ENCODE measurements at regions not wholly inside any gene's neighbourhood (a gene's known extent, or its start where the extent isn't known, plus 50 kb on each side); places are given as distances from the start of the nearest gene placed in this dataset.

GRCh38 chr9:134496413-134497282 is 145.0 kb upstream of the COL5A1 start:
- whole genome bisulfite sequencing, 2 experiments (ENCODE audit: extremely low coverage in 1 of 2, insufficient coverage in 1 of 2, insufficient read length in 1 of 2, insufficient replicate concordance in 2 of 2, low coverage in 1 of 2, low lambda C conversion rate in 2 of 2, missing lambda C conversion rate in 1 of 2): 93% methylated on average over 29 of the region's 29 CpGs; no CpG with 5 or more reads in 1 of the 2 experiments
- Histone ChIP-seq H4K20me1 (replicated peaks in 1 of 2; ENCODE audit: control insufficient read depth in 1 of 2, insufficient read depth in 2 of 2, low read length in 2 of 2) (no peaks in the 10 kb centered on the region), H3K9me3 (ENCODE audit: insufficient read depth in 2 of 2, low read depth in 1 of 2, low read length in 1 of 2) (no peaks in the 10 kb centered on the region; a peak in 1 of 4 replicates), H3K9ac (replicated peaks in 1 of 4; ENCODE audit: extremely low read depth in 1 of 4, low read depth in 3 of 4, low read length in 3 of 4) (no peak overlapping the region), H2AFZ (ENCODE audit: low read length) (no peak overlapping the region), H2BK20ac (ENCODE audit: low read length) (no peak overlapping the region), H3K56ac (replicated peaks; ENCODE audit: insufficient read length, low read depth, low read length) (no peak overlapping the region), H2BK120ac (replicated peaks; ENCODE audit: low read depth, low read length) (no peak overlapping the region), H3K36me3 (ENCODE audit: control insufficient read depth in 2 of 4, insufficient read depth in 4 of 4, low read length in 3 of 4) (no peaks in the 10 kb centered on the region), H3K79me1 (ENCODE audit: low read depth, low read length) (no peaks in the 10 kb centered on the region), H2AK5ac (ENCODE audit: low read depth, low read length) (no peak overlapping the region), H3K18ac (ENCODE audit: extremely low read depth, low read length) (no peak overlapping the region), H3K79me2 (ENCODE audit: control insufficient read depth in 1 of 2, insufficient read depth in 2 of 2, low read length in 2 of 2) (no peaks in the 10 kb centered on the region), H3K4me3 (ENCODE audit: extremely low read depth in 1 of 4, insufficient read depth in 2 of 4, low read depth in 3 of 4, low read length in 4 of 4) (no peak overlapping the region), H2BK5ac (ENCODE audit: low read depth, low read length) (no peak overlapping the region), H3K4me1 (replicated peaks in 1 of 4; ENCODE audit: control insufficient read depth in 3 of 4, insufficient read depth in 4 of 4, low read length in 3 of 4) (peaks cover 0 to 5% (median 0%) of the 10 kb centered on the region in 4 experiments; a peak in 2 of 7 replicates), H2BK15ac (ENCODE audit: low read length) (no peak overlapping the region), H4K91ac (replicated peaks; ENCODE audit: insufficient read length, low read length) (no peak overlapping the region), H3K27me3 (replicated peaks in 1 of 4; ENCODE audit: control insufficient read depth in 3 of 4, extremely low read depth in 1 of 4, insufficient read depth in 3 of 4, low read length in 3 of 4) (no peaks in the 10 kb centered on the region; a peak in 1 of 7 replicates), H3K4me2 (ENCODE audit: insufficient read depth in 1 of 2, low read depth in 2 of 2, low read length in 2 of 2) (no peak overlapping the region), H3K14ac (ENCODE audit: insufficient read length) (no peak overlapping the region), H3K23ac (ENCODE audit: insufficient read length) (no peak overlapping the region), H3K27ac (ENCODE audit: low read depth, low read length) (no peak overlapping the region), H3K23me2 (ENCODE audit: low read depth, low read length) (no peaks in the 10 kb centered on the region), H4K8ac (ENCODE audit: extremely low read depth, insufficient read depth, low read length) (peak overlapping the region; percentile 25; the same call in 1 of the 2 replicates), H4K5ac (ENCODE audit: insufficient read length, low read depth, low read length) (no peak overlapping the region), H3K4ac (replicated peaks; ENCODE audit: insufficient read length, low read depth, low read length) (no peak overlapping the region), H2BK12ac (ENCODE audit: low read depth, low read length) (no peak overlapping the region)
- CTCF ChIA-PET (ENCODE audit: partially characterized antibody): no interaction called here
- FAIRE-seq (no peak), DNase-seq (ENCODE audit: low read depth in 1 of 2, low spot score in 2 of 2) (no peak)
- POLR2A ChIA-PET (ENCODE audit: partially characterized antibody): no interaction called here
- no peak for TF ChIP-seq BACH1 (IDR thresholded peaks at IDR 0.05; ENCODE audit: low read length)
- no peak for TF ChIP-seq E2F6 (IDR thresholded peaks at IDR 0.05)
- TF ChIP-seq HDAC6 (IDR thresholded peaks at IDR 0.05; ENCODE audit: low read depth, low read length): no peak
- TF ChIP-seq RFX5 (IDR thresholded peaks at IDR 0.05; ENCODE audit: borderline replicate concordance, low read depth, low read length): no peak
- TF ChIP-seq RBBP5 (IDR thresholded peaks at IDR 0.05; ENCODE audit: borderline replicate concordance, low read depth, low read length): no peak
- no peak for TF ChIP-seq JUN (IDR thresholded peaks at IDR 0.05; ENCODE audit: low read depth, low read length)
